ENCODE measurements at regions not wholly inside any gene's neighbourhood (a gene's known extent, or its start where the extent isn't known, plus 50 kb on each side); places are given as distances from the start of the nearest gene placed in this dataset.

- TF ChIP-seq CTCF (optimal IDR thresholded peaks at IDR 0.05 in 1 of 3, IDR thresholded peaks at IDR 0.05 in 1 of 3, conservative IDR thresholded peaks at IDR 0.05 in 1 of 3; ENCODE audit: extremely low read depth in 1 of 3, insufficient read depth in 2 of 3, low read length in 3 of 3) (no peak), EZH2 (IDR thresholded peaks at IDR 0.05; ENCODE audit: low read length) (no peak)
Measured at GRCh38 chr18:8468191-8468590, 141.0 kb upstream of the RAB12 start.

All from keratinocyte (primary cell).